IMR-90 (cell line): ENCODE measurements at regions not wholly inside any gene's neighbourhood (a gene's known extent, or its start where the extent isn't known, plus 50 kb on each side); places are given as distances from the start of the nearest gene placed in this dataset.

Source experiments
- ATAC-seq: fragments of 200-7000 bp; cut with Tn5 transposase; 2 replicates; pipeline ENCODE4 v1.9.1; 2020; ENCODE audit warnings: low read depth, mild to moderate bottlenecking, moderate library complexity
- BruUV-seq: library from RNA; stranded (reverse); fragments of 400-500 nt; replicated peaks from 2 replicates; lab custom pipeline; 2021; lab: Mats Ljungman, UMichigan
- CTCF ChIA-PET: fragments of 300-600 bp; formaldehyde crosslinking; extraction: SDS; loops from one replicate; lab custom pipeline; 2021; ENCODE audit warnings: antibody characterized with exemption; lab: Yijun Ruan, JAX
- POLR2A ChIA-PET: fragments of 300-600 bp; sonication (Branson Sonifier 250); formaldehyde crosslinking; loops from one replicate; lab custom pipeline; 2022; ENCODE audit warnings: antibody characterized with exemption; ENCODE audit not compliant: unreplicated experiment; lab: Charles Lee
- DNase-seq: peaks from one replicate; pipeline ENCODE4 v3.0.0; 2013
- H2AFZ ChIP-seq: replicated peaks from 2 replicates; pipeline ENCODE3; 2013; ENCODE audit warnings: low read length, mild to moderate bottlenecking; ENCODE audit not compliant: poor library complexity
- H2AK5ac ChIP-seq: 2 replicates; pipeline ENCODE4 v1.6.1; 2013; ENCODE audit warnings: low read depth, low read length, inconsistent platforms
- H2AK9ac ChIP-seq: replicated peaks from 2 replicates; pipeline ENCODE3; 2013; ENCODE audit warnings: mild to moderate bottlenecking, low read depth, low read length, moderate library complexity; ENCODE audit not compliant: poor library complexity
- H2BK120ac ChIP-seq: 2 replicates; pipeline ENCODE4 v1.6.1; 2013; ENCODE audit warnings: low read depth, low read length, inconsistent platforms
- H2BK15ac ChIP-seq: 3 replicates; pipeline ENCODE4 v1.6.1; 2013; ENCODE audit warnings: low read depth, low read length, inconsistent platforms
- H2BK20ac ChIP-seq: 2 replicates; pipeline ENCODE4 v1.6.1; 2013; ENCODE audit warnings: low read depth, mild to moderate bottlenecking, inconsistent platforms, low read length, moderate library complexity
- H2BK5ac ChIP-seq: 2 replicates; pipeline ENCODE4 v1.6.1; 2013; ENCODE audit warnings: mild to moderate bottlenecking, low read depth, low read length, inconsistent platforms; ENCODE audit not compliant: poor library complexity, severe bottlenecking
- H3K14ac ChIP-seq: replicated peaks from 2 replicates; pipeline ENCODE4 v1.6.1; 2013; ENCODE audit warnings: low read depth, low read length, inconsistent platforms
- H3K18ac ChIP-seq: 2 replicates; pipeline ENCODE4 v1.6.1; 2013; ENCODE audit warnings: low read depth, low read length, control low read depth
- H3K23ac ChIP-seq: 2 replicates; pipeline ENCODE4 v1.6.1; 2013; ENCODE audit warnings: low read depth, low read length, inconsistent platforms
- H3K27ac ChIP-seq: 2 replicates; pipeline ENCODE4 v1.5.1; 2013; ENCODE audit warnings: mild to moderate bottlenecking, control low read depth, low read length; ENCODE audit not compliant: insufficient read depth
- H3K27me3 ChIP-seq: 2 replicates; pipeline ENCODE4 v1.6.1; 2013; ENCODE audit warnings: low read length; ENCODE audit not compliant: control insufficient read depth, insufficient read depth
- H3K36me3 ChIP-seq: 2 replicates; pipeline ENCODE4 v1.6.1; 2013; ENCODE audit warnings: low read length, mixed read lengths; ENCODE audit not compliant: control insufficient read depth, insufficient read depth
- H3K4ac ChIP-seq: 2 replicates; pipeline ENCODE4 v1.6.1; 2013; ENCODE audit warnings: low read depth, low read length, inconsistent platforms
- H3K4me1 ChIP-seq: 2 replicates; pipeline ENCODE4 v1.6.1; 2013; ENCODE audit warnings: low read length, mixed read lengths; ENCODE audit not compliant: control insufficient read depth, insufficient read depth
- H3K4me2 ChIP-seq: 2 replicates; pipeline ENCODE4 v1.6.1; 2013; ENCODE audit warnings: low read depth, mild to moderate bottlenecking, control low read depth, low read length, moderate library complexity
- H3K4me3 ChIP-seq: 2 replicates; pipeline ENCODE4 v1.5.1; 2013; ENCODE audit warnings: low read depth, mild to moderate bottlenecking, control low read depth, low read length, moderate library complexity; ENCODE audit not compliant: insufficient read depth
- H3K56ac ChIP-seq: 2 replicates; pipeline ENCODE4 v1.6.1; 2013; ENCODE audit warnings: low read length, inconsistent platforms; ENCODE audit not compliant: insufficient read depth; ENCODE audit errors: extremely low read depth
- H3K79me1 ChIP-seq, 2 experiments: 2 replicates each; pipeline ENCODE4 v1.6.1; 2013; ENCODE audit warnings: low read length in 2 of 2, inconsistent platforms in 1 of 2, low read depth in 1 of 2
- H3K9ac ChIP-seq: 2 replicates; pipeline ENCODE4 v1.6.1; 2013; ENCODE audit warnings: low read depth, low read length, control low read depth
- H3K9me1 ChIP-seq: 2 replicates; pipeline ENCODE4 v1.6.1; 2013; ENCODE audit warnings: low read length, inconsistent platforms; ENCODE audit not compliant: insufficient read depth
- H3K9me3 ChIP-seq: 2 replicates; pipeline ENCODE4 v1.6.1; 2013; ENCODE audit warnings: low read length; ENCODE audit not compliant: control insufficient read depth, insufficient read depth
- H4K20me1 ChIP-seq: 2 replicates; pipeline ENCODE4 v1.6.1; 2013; ENCODE audit warnings: low read length, inconsistent platforms; ENCODE audit not compliant: insufficient read depth
- H4K5ac ChIP-seq: 2 replicates; pipeline ENCODE4 v1.6.1; 2013; ENCODE audit warnings: mild to moderate bottlenecking, low read depth, low read length, control low read depth
- H4K8ac ChIP-seq, 2 experiments: 2 replicates each; pipeline ENCODE4 v1.6.1; 2013; ENCODE audit warnings: low read depth in 2 of 2, low read length in 2 of 2, control low read depth in 1 of 2, inconsistent platforms in 1 of 2
- H4K91ac ChIP-seq: 2 replicates; pipeline ENCODE4 v1.6.1; 2013; ENCODE audit warnings: low read depth, low read length, inconsistent platforms; ENCODE audit not compliant: insufficient read depth
- BHLHE40 ChIP-seq: fragments of 150-350 bp; IDR thresholded peaks from 2 replicates; pipeline ENCODE4 v1.6.1; 2016; ENCODE audit warnings: mild to moderate bottlenecking, low read depth, low read length
- CEBPB ChIP-seq: IDR thresholded peaks from 2 replicates; pipeline ENCODE4 v1.6.1; 2012; ENCODE audit warnings: low read depth, low read length, improper control_type of control experiment
- CHD1 ChIP-seq: IDR thresholded peaks from 2 replicates; pipeline ENCODE4 v1.6.1; 2012; ENCODE audit warnings: low read depth, low read length, improper control_type of control experiment
- FOS ChIP-seq: fragments of 150-350 bp; IDR thresholded peaks from 2 replicates; pipeline ENCODE4 v1.6.1; 2016; ENCODE audit warnings: low read depth, low read length
- MAFK ChIP-seq: IDR thresholded peaks from 2 replicates; pipeline ENCODE4 v1.6.1; 2012; ENCODE audit warnings: low read depth, low read length, improper control_type of control experiment
- MAZ ChIP-seq: IDR thresholded peaks from 2 replicates; pipeline ENCODE4 v1.6.1; 2012; ENCODE audit warnings: low read depth, mild to moderate bottlenecking, low read length, improper control_type of control experiment, moderate library complexity, borderline replicate concordance
- MXI1 ChIP-seq: IDR thresholded peaks from 2 replicates; pipeline ENCODE4 v1.6.1; 2012; ENCODE audit warnings: low read depth, mild to moderate bottlenecking, low read length, moderate library complexity, borderline replicate concordance
- NFE2L2 ChIP-seq: fragments of 150-350 bp; IDR thresholded peaks from 2 replicates; pipeline ENCODE4 v1.6.1; 2016; ENCODE audit warnings: low read depth, mild to moderate bottlenecking, low read length
- POLR2A ChIP-seq: IDR thresholded peaks from 2 replicates; pipeline ENCODE4 v1.6.1; 2012; ENCODE audit warnings: mild to moderate bottlenecking, low read depth, low read length
- RAD21 ChIP-seq: IDR thresholded peaks from 2 replicates; pipeline ENCODE4 v1.6.1; 2012; ENCODE audit warnings: low read length, improper control_type of control experiment
- RCOR1 ChIP-seq: IDR thresholded peaks from 2 replicates; pipeline ENCODE4 v1.6.1; 2012; ENCODE audit warnings: mild to moderate bottlenecking, low read length, improper control_type of control experiment; ENCODE audit not compliant: insufficient replicate concordance
- RFX5 ChIP-seq: IDR thresholded peaks from 2 replicates; pipeline ENCODE4 v1.8.0; 2012; ENCODE audit warnings: low read depth, mild to moderate bottlenecking, low read length, moderate library complexity
- SMC3 ChIP-seq: fragments of 150-350 bp; IDR thresholded peaks from 2 replicates; pipeline ENCODE4 v1.6.1; 2016; ENCODE audit warnings: low read depth, mild to moderate bottlenecking, antibody characterized with exemption, low read length, moderate library complexity
- WGBS, 2 experiments: methylation state at CpG; one replicate each; pipeline versions ENCODE4 v1.1.5 to v1.1.7; 2013; ENCODE audit warnings: missing lambda C conversion rate in 2 of 2; ENCODE audit not compliant: insufficient read length in 1 of 2; ENCODE audit errors: extremely low coverage in 2 of 2; 5-methylcytosine and 5-hydroxymethylcytosine counted together
- dilution Hi-C: fragments of 300-500 bp; cut with HindIII; formaldehyde crosslinking; loops from one replicate; pipeline ENCODE4 v1.14.3; 2018; ENCODE audit warnings: low sequenced_read_pairs; ENCODE audit not compliant: unreplicated experiment
- in situ Hi-C: fragments of 300-500 bp; cut with MboI; formaldehyde crosslinking; loops from 3 replicates; pipeline ENCODE4 v1.14.3; 2019; ENCODE audit warnings: low sequenced_read_pairs, inconsistent platforms, mixed read lengths
- intact Hi-C: fragments of 100-400 bp; cut with micrococcal nuclease; formaldehyde crosslinking; loops from 2 replicates; pipeline ENCODE4 v1.10.0; 2022
- TF ChIP-seq, protein P1 (sequence below): conservative IDR thresholded peaks from 2 replicates; pipeline ENCODE4 v1.5.1; 2012; ENCODE audit warnings: mild to moderate bottlenecking, low read depth, low read length, improper control_type of control experiment
- TF ChIP-seq, protein P2 (sequence below): fragments of 150-350 bp; IDR thresholded peaks from 2 replicates; pipeline ENCODE4 v1.6.1; 2016; ENCODE audit warnings: low read depth, mild to moderate bottlenecking, low read length, moderate library complexity, borderline replicate concordance
- TF ChIP-seq, protein P3 (sequence below): fragments of 150-350 bp; IDR thresholded peaks from 2 replicates; pipeline ENCODE4 v1.6.1; 2017; ENCODE audit warnings: mild to moderate bottlenecking, antibody characterized with exemption, low read length, low read depth

DNA sequence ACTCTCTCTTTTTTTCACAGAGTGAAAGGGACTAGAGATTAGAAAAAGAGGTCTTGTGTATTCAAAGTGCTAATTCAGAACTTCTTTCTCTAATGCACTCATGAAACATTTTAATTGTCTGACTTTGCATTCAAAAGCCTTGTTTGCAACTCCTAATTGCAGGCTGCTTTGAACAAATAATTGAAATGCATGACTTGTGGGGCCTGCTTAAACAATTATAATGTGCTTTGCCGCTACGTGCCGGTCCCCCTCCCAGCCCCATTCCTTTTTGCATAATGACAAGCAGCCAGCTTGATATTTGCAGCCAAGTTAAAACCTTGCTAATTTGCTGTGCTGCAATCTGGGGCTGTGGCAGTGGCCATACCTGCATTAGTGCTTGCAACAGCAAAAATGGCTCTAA is 114.5 kb downstream of the FOXB1 start:
- Histone ChIP-seq H2BK20ac (no peak overlapping the region), H4K91ac (no peak overlapping the region), H3K4ac (no peak overlapping the region), H3K4me3 (no peak overlapping the region), H2AFZ (no peak overlapping the region), H3K23ac (no peak overlapping the region), H3K36me3 (no peaks in the 10 kb centered on the region), H2BK120ac (no peak overlapping the region), H2AK5ac (no peak overlapping the region), H3K9me3 (no peaks in the 10 kb centered on the region), H2BK5ac (no peak overlapping the region), H3K18ac (no peak overlapping the region), H4K8ac (no peak overlapping the region), H3K56ac (no peak overlapping the region), H2BK15ac (no peak overlapping the region), H3K4me1 (no peaks in the 10 kb centered on the region), H3K27me3 (peaks cover 28% of the 10 kb centered on the region), H3K9me1 (no peaks in the 10 kb centered on the region), H3K4me2 (no peak overlapping the region), H3K14ac (no peak overlapping the region), H4K5ac (no peak overlapping the region), H3K9ac (no peak overlapping the region), H2AK9ac (no peak overlapping the region), H3K27ac (no peak overlapping the region), H3K79me1 (no peaks in the 10 kb centered on the region), H4K20me1 (no peaks in the 10 kb centered on the region)
- intact Hi-C loops (no loop called here), in situ Hi-C loops (no loop called here), dilution Hi-C loops (no loop called here)
- WGBS, 2 experiments, result 10% methylated on average over 3 of the region's 3 CpGs; no CpG with 5 or more reads in 1 of the 2 experiments
- BruUV-seq, result no TSS peak
- CTCF ChIA-PET, result no interaction called here
- POLR2A ChIA-PET, result no interaction called here
- DNase-seq (no peak), ATAC-seq (no peak)
- no peak for TF ChIP-seq CEBPB
- TF ChIP-seq, protein P1, sequence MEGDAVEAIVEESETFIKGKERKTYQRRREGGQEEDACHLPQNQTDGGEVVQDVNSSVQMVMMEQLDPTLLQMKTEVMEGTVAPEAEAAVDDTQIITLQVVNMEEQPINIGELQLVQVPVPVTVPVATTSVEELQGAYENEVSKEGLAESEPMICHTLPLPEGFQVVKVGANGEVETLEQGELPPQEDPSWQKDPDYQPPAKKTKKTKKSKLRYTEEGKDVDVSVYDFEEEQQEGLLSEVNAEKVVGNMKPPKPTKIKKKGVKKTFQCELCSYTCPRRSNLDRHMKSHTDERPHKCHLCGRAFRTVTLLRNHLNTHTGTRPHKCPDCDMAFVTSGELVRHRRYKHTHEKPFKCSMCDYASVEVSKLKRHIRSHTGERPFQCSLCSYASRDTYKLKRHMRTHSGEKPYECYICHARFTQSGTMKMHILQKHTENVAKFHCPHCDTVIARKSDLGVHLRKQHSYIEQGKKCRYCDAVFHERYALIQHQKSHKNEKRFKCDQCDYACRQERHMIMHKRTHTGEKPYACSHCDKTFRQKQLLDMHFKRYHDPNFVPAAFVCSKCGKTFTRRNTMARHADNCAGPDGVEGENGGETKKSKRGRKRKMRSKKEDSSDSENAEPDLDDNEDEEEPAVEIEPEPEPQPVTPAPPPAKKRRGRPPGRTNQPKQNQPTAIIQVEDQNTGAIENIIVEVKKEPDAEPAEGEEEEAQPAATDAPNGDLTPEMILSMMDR, result no peak
- TF ChIP-seq POLR2A, result no peak
- no peak for TF ChIP-seq BHLHE40
- no peak for TF ChIP-seq SMC3
- TF ChIP-seq CHD1, result no peak
- TF ChIP-seq, protein P2, sequence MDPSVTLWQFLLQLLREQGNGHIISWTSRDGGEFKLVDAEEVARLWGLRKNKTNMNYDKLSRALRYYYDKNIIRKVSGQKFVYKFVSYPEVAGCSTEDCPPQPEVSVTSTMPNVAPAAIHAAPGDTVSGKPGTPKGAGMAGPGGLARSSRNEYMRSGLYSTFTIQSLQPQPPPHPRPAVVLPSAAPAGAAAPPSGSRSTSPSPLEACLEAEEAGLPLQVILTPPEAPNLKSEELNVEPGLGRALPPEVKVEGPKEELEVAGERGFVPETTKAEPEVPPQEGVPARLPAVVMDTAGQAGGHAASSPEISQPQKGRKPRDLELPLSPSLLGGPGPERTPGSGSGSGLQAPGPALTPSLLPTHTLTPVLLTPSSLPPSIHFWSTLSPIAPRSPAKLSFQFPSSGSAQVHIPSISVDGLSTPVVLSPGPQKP, result no peak
- TF ChIP-seq MAZ, result no peak
- TF ChIP-seq RFX5, result no peak
- TF ChIP-seq, protein P3, sequence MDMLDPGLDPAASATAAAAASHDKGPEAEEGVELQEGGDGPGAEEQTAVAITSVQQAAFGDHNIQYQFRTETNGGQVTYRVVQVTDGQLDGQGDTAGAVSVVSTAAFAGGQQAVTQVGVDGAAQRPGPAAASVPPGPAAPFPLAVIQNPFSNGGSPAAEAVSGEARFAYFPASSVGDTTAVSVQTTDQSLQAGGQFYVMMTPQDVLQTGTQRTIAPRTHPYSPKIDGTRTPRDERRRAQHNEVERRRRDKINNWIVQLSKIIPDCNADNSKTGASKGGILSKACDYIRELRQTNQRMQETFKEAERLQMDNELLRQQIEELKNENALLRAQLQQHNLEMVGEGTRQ, result no peak
- no peak for TF ChIP-seq NFE2L2
- TF ChIP-seq FOS, result no peak
- no peak for TF ChIP-seq RCOR1
- TF ChIP-seq MAFK, result no peak
- TF ChIP-seq RAD21, result no peak
- no peak for TF ChIP-seq MXI1
